ENCODE measurements at regions not wholly inside any gene's neighbourhood (a gene's known extent, or its start where the extent isn't known, plus 50 kb on each side); places are given as distances from the start of the nearest gene placed in this dataset.
"Not testable (repeated sequence)": the region's sequence is repeated elsewhere in the genome, so short reads cannot be mapped to it uniquely, and the experiment has no call there.

DNA sequence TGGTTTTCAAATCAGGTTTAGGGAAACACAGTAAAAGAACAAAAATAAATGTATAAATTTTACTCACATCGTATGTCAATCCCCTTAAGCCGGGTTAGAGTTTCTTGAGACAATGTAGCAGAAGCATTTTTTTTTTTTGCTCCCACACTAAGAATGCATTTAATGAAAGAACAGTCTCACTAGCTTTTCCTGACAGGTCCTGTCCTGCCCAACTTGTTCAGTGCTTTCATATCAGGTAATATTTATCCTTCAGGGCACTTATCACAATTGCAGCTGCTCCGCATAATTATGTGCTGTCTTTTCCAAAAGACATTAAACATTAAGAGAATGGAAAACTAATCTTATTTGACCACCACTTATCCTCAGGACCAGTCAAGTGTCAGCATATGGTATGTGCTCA, 632.0 kb downstream of the HTR1B start:
- Histone ChIP-seq H3K4me3 (ENCODE audit: low read depth in 1 of 3, low read length in 3 of 3) (no peak overlapping the region), H3K27me3 (ENCODE audit: control insufficient read depth in 3 of 3, insufficient read depth in 3 of 3, low read length in 3 of 3) (no peaks in the 10 kb centered on the region), H3K4me1 (ENCODE audit: control insufficient read depth in 3 of 3, insufficient read depth in 2 of 3, low read depth in 1 of 3, low read length in 2 of 3) (no peaks in the 10 kb centered on the region), H3K36me3 (ENCODE audit: control insufficient read depth in 3 of 3, insufficient read depth in 2 of 3, low read depth in 1 of 3, low read length in 3 of 3) (no peaks in the 10 kb centered on the region), H3K27ac (ENCODE audit: low read depth in 1 of 3, low read length in 2 of 3) (no peak overlapping the region), H3K9me3 (ENCODE audit: control insufficient read depth in 2 of 2, insufficient read depth in 1 of 2, low read depth in 1 of 2, low read length in 1 of 2) (no peaks in the 10 kb centered on the region)
- FAIRE-seq, result no peak
- 49 to 57% (median 57%) methylated on average over 3 of the region's 3 CpGs for WGBS, 3 donors
- DNase-seq, result no peak

DNA sequence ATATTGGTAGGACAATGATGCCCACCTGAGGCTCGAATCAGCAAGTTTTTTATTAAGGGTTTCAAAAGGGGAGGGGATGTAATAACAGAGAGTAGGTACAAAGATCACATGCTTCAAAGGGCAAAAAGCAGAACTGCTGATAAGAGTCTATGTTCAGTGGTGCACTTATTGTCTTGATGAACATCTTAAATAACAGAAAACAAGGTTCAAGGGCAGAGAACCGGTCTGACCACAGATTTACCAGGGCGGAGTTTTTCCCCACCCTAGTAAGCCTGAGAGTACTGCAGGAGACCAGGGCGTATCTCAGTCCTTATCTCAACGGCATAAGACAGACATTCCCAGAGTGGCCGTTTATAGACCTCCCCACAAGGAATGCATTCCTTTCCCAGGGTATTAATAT, 639.7 kb downstream of the HTR1B start:
- H3K27ac ChIP-seq (ENCODE audit: low read depth in 1 of 3, low read length in 2 of 3); FAIRE-seq; H3K4me3 ChIP-seq (ENCODE audit: low read depth in 1 of 3, low read length in 3 of 3); H3K4me1 ChIP-seq (ENCODE audit: control insufficient read depth in 3 of 3, insufficient read depth in 2 of 3, low read depth in 1 of 3, low read length in 2 of 3); H3K36me3 ChIP-seq (ENCODE audit: control insufficient read depth in 3 of 3, insufficient read depth in 2 of 3, low read depth in 1 of 3, low read length in 3 of 3); H3K27me3 ChIP-seq (ENCODE audit: control insufficient read depth in 3 of 3, insufficient read depth in 3 of 3, low read length in 3 of 3): not testable (repeated sequence)
- H3K9me3 ChIP-seq (ENCODE audit: control insufficient read depth in 2 of 2, insufficient read depth in 1 of 2, low read depth in 1 of 2, low read length in 1 of 2), result peaks cover 0 to 20% of the 10 kb centered on the region in 2 donors
- DNase-seq, result peak in 1 of 2 donors; percentile 65
- 22 to 58% (median 35%) methylated on average over 6 of the region's 6 CpGs for WGBS, 3 donors

DNA sequence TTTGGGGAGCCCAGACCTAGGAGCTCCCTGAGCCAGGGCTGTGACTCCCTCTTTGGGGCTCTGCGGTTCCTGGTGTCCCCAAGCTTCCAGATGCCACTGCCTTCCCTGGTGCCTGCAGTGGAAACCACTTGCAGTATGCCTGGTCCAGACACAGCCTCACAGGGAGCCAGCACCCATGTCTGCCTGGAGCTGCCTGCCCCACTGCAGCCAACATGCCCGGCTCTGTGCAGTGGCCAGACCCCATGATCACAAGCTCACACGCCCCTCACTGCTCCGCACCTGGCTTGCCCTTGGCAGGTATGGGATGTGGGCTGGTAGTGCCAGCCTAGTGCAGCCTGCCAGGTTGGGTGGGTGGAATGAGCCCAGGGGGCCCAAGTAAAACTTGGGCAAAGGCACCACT, 644.8 kb downstream of the HTR1B start:
- FAIRE-seq (no peak), DNase-seq (no peak)
- no peak overlapping the region for H3K27ac ChIP-seq (ENCODE audit: low read depth in 1 of 3, low read length in 2 of 3)
- H3K4me3 ChIP-seq (ENCODE audit: low read depth in 1 of 3, low read length in 3 of 3), result no peak overlapping the region
- H3K27me3 ChIP-seq (ENCODE audit: control insufficient read depth in 3 of 3, insufficient read depth in 3 of 3, low read length in 3 of 3), result no peaks in the 10 kb centered on the region
- H3K36me3 ChIP-seq (ENCODE audit: control insufficient read depth in 3 of 3, insufficient read depth in 2 of 3, low read depth in 1 of 3, low read length in 3 of 3), result no peaks in the 10 kb centered on the region
- 92 to 97% (median 92%) methylated on average over 4 of the region's 4 CpGs for WGBS, 3 donors
- peaks cover 0 to 12% of the 10 kb centered on the region in 2 donors for H3K9me3 ChIP-seq (ENCODE audit: control insufficient read depth in 2 of 2, insufficient read depth in 1 of 2, low read depth in 1 of 2, low read length in 1 of 2)
- no peaks in the 10 kb centered on the region for H3K4me1 ChIP-seq (ENCODE audit: control insufficient read depth in 3 of 3, insufficient read depth in 2 of 3, low read depth in 1 of 3, low read length in 2 of 3)

- no peaks in the 10 kb centered on the region for H3K36me3 ChIP-seq (ENCODE audit: control insufficient read depth in 3 of 3, insufficient read depth in 2 of 3, low read depth in 1 of 3, low read length in 3 of 3)
- H3K4me3 ChIP-seq (ENCODE audit: low read depth in 1 of 3, low read length in 3 of 3), result no peak overlapping the region
- H3K27me3 ChIP-seq (ENCODE audit: control insufficient read depth in 3 of 3, insufficient read depth in 3 of 3, low read length in 3 of 3), result no peaks in the 10 kb centered on the region
- no peak overlapping the region for H3K27ac ChIP-seq (ENCODE audit: low read depth in 1 of 3, low read length in 2 of 3)
- H3K4me1 ChIP-seq (ENCODE audit: control insufficient read depth in 3 of 3, insufficient read depth in 2 of 3, low read depth in 1 of 3, low read length in 2 of 3), result no peaks in the 10 kb centered on the region
- 90 to 91% (median 91%) methylated on average over 5 of the region's 5 CpGs for WGBS, 3 donors
- FAIRE-seq (no peak), DNase-seq (no peak)
- H3K9me3 ChIP-seq (ENCODE audit: control insufficient read depth in 2 of 2, insufficient read depth in 1 of 2, low read depth in 1 of 2, low read length in 1 of 2), result peaks cover 0 to 5% of the 10 kb centered on the region in 2 donors
These were observed 645.9 kb downstream of the HTR1B start for GRCh38 chr6:76817429-76817828.

- Histone ChIP-seq H3K4me3 (ENCODE audit: low read depth in 1 of 3, low read length in 3 of 3) (no peak overlapping the region), H3K4me1 (ENCODE audit: control insufficient read depth in 3 of 3, insufficient read depth in 2 of 3, low read depth in 1 of 3, low read length in 2 of 3) (no peaks in the 10 kb centered on the region), H3K9me3 (ENCODE audit: control insufficient read depth in 2 of 2, insufficient read depth in 1 of 2, low read depth in 1 of 2, low read length in 1 of 2) (peaks cover 0 to 6% of the 10 kb centered on the region in 2 donors), H3K27me3 (ENCODE audit: control insufficient read depth in 3 of 3, insufficient read depth in 3 of 3, low read length in 3 of 3) (no peaks in the 10 kb centered on the region), H3K36me3 (ENCODE audit: control insufficient read depth in 3 of 3, insufficient read depth in 2 of 3, low read depth in 1 of 3, low read length in 3 of 3) (no peaks in the 10 kb centered on the region), H3K27ac (ENCODE audit: low read depth in 1 of 3, low read length in 2 of 3) (no peak overlapping the region)
- DNase-seq (peak; percentile 13 to 28), FAIRE-seq (no peak)
- 19 to 43% (median 26%) methylated on average over 7 of the region's 7 CpGs for WGBS, 3 donors
These were observed 648.5 kb downstream of the HTR1B start for GRCh38 chr6:76814496-76815458.

- no peaks in the 10 kb centered on the region for H3K4me1 ChIP-seq (ENCODE audit: control insufficient read depth in 3 of 3, insufficient read depth in 2 of 3, low read depth in 1 of 3, low read length in 2 of 3)
- no peak overlapping the region for H3K27ac ChIP-seq (ENCODE audit: low read depth in 1 of 3, low read length in 2 of 3)
- no peak overlapping the region for H3K4me3 ChIP-seq (ENCODE audit: low read depth in 1 of 3, low read length in 3 of 3)
- 82 to 97% (median 96%) methylated on average over 13 of the region's 13 CpGs for WGBS, 3 donors
- FAIRE-seq, result no peak
- no peak for DNase-seq
- H3K36me3 ChIP-seq (ENCODE audit: control insufficient read depth in 3 of 3, insufficient read depth in 2 of 3, low read depth in 1 of 3, low read length in 3 of 3), result no peaks in the 10 kb centered on the region
- peaks cover 0 to 8% of the 10 kb centered on the region in 2 donors for H3K9me3 ChIP-seq (ENCODE audit: control insufficient read depth in 2 of 2, insufficient read depth in 1 of 2, low read depth in 1 of 2, low read length in 1 of 2)
- no peaks in the 10 kb centered on the region for H3K27me3 ChIP-seq (ENCODE audit: control insufficient read depth in 3 of 3, insufficient read depth in 3 of 3, low read length in 3 of 3)
These were observed 653.0 kb downstream of the HTR1B start for GRCh38 chr6:76810286-76810685.

GRCh38 chr6:76803038-76803580, 660.2 kb downstream of the HTR1B start:
- Histone ChIP-seq H3K9me3 (ENCODE audit: control insufficient read depth in 2 of 2, insufficient read depth in 1 of 2, low read depth in 1 of 2, low read length in 1 of 2) (peaks cover 0 to 3% of the 10 kb centered on the region in 2 donors), H3K4me3 (ENCODE audit: low read depth in 1 of 3, low read length in 3 of 3) (no peak overlapping the region), H3K4me1 (ENCODE audit: control insufficient read depth in 3 of 3, insufficient read depth in 2 of 3, low read depth in 1 of 3, low read length in 2 of 3) (peaks cover 0 to 4% (median 0%) of the 10 kb centered on the region in 3 donors), H3K27me3 (ENCODE audit: control insufficient read depth in 3 of 3, insufficient read depth in 3 of 3, low read length in 3 of 3) (no peaks in the 10 kb centered on the region), H3K27ac (ENCODE audit: low read depth in 1 of 3, low read length in 2 of 3) (peak overlapping the region in 1 of 3 donors; percentile 39), H3K36me3 (ENCODE audit: control insufficient read depth in 3 of 3, insufficient read depth in 2 of 3, low read depth in 1 of 3, low read length in 3 of 3) (no peaks in the 10 kb centered on the region)
- 50 to 80% (median 61%) methylated on average over 5 of the region's 5 CpGs for WGBS, 3 donors
- DNase-seq (peak; percentile 10 to 85), FAIRE-seq (no peak)

- FAIRE-seq, result no peak
These were observed 670.9 kb downstream of the HTR1B start for GRCh38 chr6:76792394-76792793.

More at GRCh38 chr6:76792394-76792793, 670.9 kb downstream of the HTR1B start:
- Histone ChIP-seq H3K9me3 (ENCODE audit: control insufficient read depth in 2 of 2, insufficient read depth in 1 of 2, low read depth in 1 of 2, low read length in 1 of 2) (peaks cover 0 to 16% of the 10 kb centered on the region in 2 donors), H3K4me1 (ENCODE audit: control insufficient read depth in 3 of 3, insufficient read depth in 2 of 3, low read depth in 1 of 3, low read length in 2 of 3) (peaks cover 0 to 18% (median 3%) of the 10 kb centered on the region in 3 donors), H3K36me3 (ENCODE audit: control insufficient read depth in 3 of 3, insufficient read depth in 2 of 3, low read depth in 1 of 3, low read length in 3 of 3) (no peaks in the 10 kb centered on the region), H3K4me3 (ENCODE audit: low read depth in 1 of 3, low read length in 3 of 3) (no peak overlapping the region), H3K27me3 (ENCODE audit: control insufficient read depth in 3 of 3, insufficient read depth in 3 of 3, low read length in 3 of 3) (no peaks in the 10 kb centered on the region), H3K27ac (ENCODE audit: low read depth in 1 of 3, low read length in 2 of 3) (no peak overlapping the region)
- WGBS, 3 donors, result 84 to 96% (median 93%) methylated on average over 1 of the region's 1 CpG
- DNase-seq, result no peak
